ENCODE measurements at regions not wholly inside any gene's neighbourhood (a gene's known extent, or its start where the extent isn't known, plus 50 kb on each side); places are given as distances from the start of the nearest gene placed in this dataset.
A peak's percentile ranks its signal among the peaks of the same experiment; 100 is the strongest.

- no peaks in the 10 kb centered on the region for H3K4me1 ChIP-seq (ENCODE audit: insufficient read depth, low read length)
- H3K4me2 ChIP-seq (ENCODE audit: low read depth, low read length), result no peak overlapping the region
- no peaks in the 10 kb centered on the region for H3K9me3 ChIP-seq (ENCODE audit: low read length)
- FAIRE-seq, result no peak
- ATAC-seq, result peak; percentile 43; the same call in 2 of the 3 replicates
- BruUV-seq (replicated peaks), result no TSS peak
- 0% methylated on average over 2 of the region's 2 CpGs for WGBS (ENCODE audit: low lambda C conversion rate)
- ChIA-PET POLR2A (no interaction called here), CTCF (ENCODE audit: low intra/inter-chr PET ratio, low total read pairs) (interaction anchor here (3.6 kb wide), 1 partner anchor 840 kb away, joined by 25 read pairs; no protein-coding TSS in a partner anchor)
- H4K20me1 ChIP-seq (ENCODE audit: insufficient read depth, low read length), result no peaks in the 10 kb centered on the region
- no peaks in the 10 kb centered on the region for H3K79me2 ChIP-seq (ENCODE audit: insufficient read depth, low read length)
- peak; percentile 18 for DNase-seq (ENCODE audit: low spot score)
- intact Hi-C loops (cut with micrococcal nuclease; ENCODE audit: unreplicated experiment) (no loop called here), in situ Hi-C loops (cut with HindIII; ENCODE audit: extremely low pct_ligation_motif_present, low pct_unique_long_range_greater_than_20kb) (no loop called here)
- H3K9ac ChIP-seq (ENCODE audit: insufficient read depth, low read depth, low read length), result no peak overlapping the region
- no peak overlapping the region for H3K4me3 ChIP-seq (replicated peaks in 1 of 3; ENCODE audit: insufficient read depth in 1 of 3, low read depth in 2 of 3, low read length in 3 of 3)
- H3K27ac ChIP-seq (ENCODE audit: extremely low read length, insufficient read depth, low read length), result no peak overlapping the region
- TF ChIP-seq ZBTB25 (CRISPR knock-in tag; IDR thresholded peaks at IDR 0.05), result no peak
- no peaks in the 10 kb centered on the region for H3K36me3 ChIP-seq (replicated peaks in 1 of 2; ENCODE audit: control insufficient read depth in 1 of 2, insufficient read depth in 2 of 2, low read length in 2 of 2)
- H3K27me3 ChIP-seq (ENCODE audit: control insufficient read depth in 1 of 2, insufficient read depth in 2 of 2, low read length in 2 of 2), result no peaks in the 10 kb centered on the region
- H2AFZ ChIP-seq (ENCODE audit: low read length), result no peak overlapping the region
These were observed 220.1 kb upstream of the EDNRB start for GRCh38 chr13:78138756-78139155.

GRCh38 chr13:78137404-78138142 is 218.9 kb upstream of the EDNRB start:
- intact Hi-C loops (cut with micrococcal nuclease; ENCODE audit: unreplicated experiment), result loop anchor here (1.0 to 2.0 kb wide), 2 partner anchors 841 to 919 kb away; no protein-coding TSS in a partner anchor
- peak; percentile 42; the same call in 1 of the 2 replicates for TF ChIP-seq ELF3 (CRISPR knock-in tag; IDR thresholded peaks at IDR 0.05)
- TF ChIP-seq ZNF136 (CRISPR knock-in tag; IDR thresholded peaks at IDR 0.05; ENCODE audit: low read depth), result no peak
- TF ChIP-seq STAG1 (CRISPR knock-in tag; IDR thresholded peaks at IDR 0.05), result peak; percentile 78
- no peak for TF ChIP-seq ZNF251 (CRISPR knock-in tag; IDR thresholded peaks at IDR 0.05)
- TF ChIP-seq SMC3 (IDR thresholded peaks at IDR 0.05; ENCODE audit: low read length), result peak; percentile 56
- TF ChIP-seq ZNF292 (CRISPR knock-in tag; IDR thresholded peaks at IDR 0.05; ENCODE audit: borderline replicate concordance, low read depth), result no peak
- peak; percentile 59 for TF ChIP-seq TEAD3 (CRISPR knock-in tag; optimal IDR thresholded peaks at IDR 0.05; ENCODE audit: borderline replicate concordance)
- peak; percentile 4 for TF ChIP-seq XRCC5 (optimal IDR thresholded peaks at IDR 0.05; ENCODE audit: low read length)
- no peak for TF ChIP-seq NR1H2 (CRISPR knock-in tag; IDR thresholded peaks at IDR 0.05; ENCODE audit: borderline replicate concordance, low read depth)
- peak; percentile 35; the same call in 1 of the 2 replicates for TF ChIP-seq RAD21 (CRISPR knock-in tag; IDR thresholded peaks at IDR 0.05)
- TF ChIP-seq CTCF (CRISPR knock-in tag; IDR thresholded peaks at IDR 0.05), result peak; percentile 78
- TF ChIP-seq ZNF776 (CRISPR knock-in tag; IDR thresholded peaks at IDR 0.05), result no peak
- H3K27me3 ChIP-seq (ENCODE audit: control insufficient read depth in 1 of 2, insufficient read depth in 2 of 2, low read length in 2 of 2), result no peaks in the 10 kb centered on the region
- no peak overlapping the region for H3K27ac ChIP-seq (ENCODE audit: extremely low read length, insufficient read depth, low read length)
- peak; percentile 52 for FAIRE-seq
- ChIA-PET POLR2A (no interaction called here), CTCF (ENCODE audit: low intra/inter-chr PET ratio, low total read pairs) (interaction anchor here (3.6 kb wide), 1 partner anchor 841 kb away, joined by 25 read pairs; no protein-coding TSS in a partner anchor)
- peak; percentile 58 for DNase-seq (ENCODE audit: low spot score)
- BruUV-seq (replicated peaks), result no TSS peak
- H4K20me1 ChIP-seq (ENCODE audit: insufficient read depth, low read length), result no peaks in the 10 kb centered on the region
- WGBS (ENCODE audit: low lambda C conversion rate), result 5% methylated on average over 6 of the region's 6 CpGs
- H3K4me1 ChIP-seq (ENCODE audit: insufficient read depth, low read length), result no peaks in the 10 kb centered on the region
- no peaks in the 10 kb centered on the region for H3K9me3 ChIP-seq (ENCODE audit: low read length)
- H3K36me3 ChIP-seq (replicated peaks in 1 of 2; ENCODE audit: control insufficient read depth in 1 of 2, insufficient read depth in 2 of 2, low read length in 2 of 2), result no peaks in the 10 kb centered on the region
- H3K79me2 ChIP-seq (ENCODE audit: insufficient read depth, low read length), result no peaks in the 10 kb centered on the region
- no peak overlapping the region for H3K4me3 ChIP-seq (replicated peaks in 1 of 3; ENCODE audit: insufficient read depth in 1 of 3, low read depth in 2 of 3, low read length in 3 of 3)
- peak; percentile 99 for ATAC-seq
- H2AFZ ChIP-seq (ENCODE audit: low read length), result peak overlapping the region; percentile 44
- in situ Hi-C loops (cut with HindIII; ENCODE audit: extremely low pct_ligation_motif_present, low pct_unique_long_range_greater_than_20kb), result no loop called here
- H3K4me2 ChIP-seq (ENCODE audit: low read depth, low read length), result peak overlapping the region; percentile 15; the same call in 1 of the 2 replicates
- no peak overlapping the region for H3K9ac ChIP-seq (ENCODE audit: insufficient read depth, low read depth, low read length)

Measured in HepG2 (cell line).